HS-27A (cell line): ENCODE measurements at regions not wholly inside any gene's neighbourhood (a gene's known extent, or its start where the extent isn't known, plus 50 kb on each side); places are given as distances from the start of the nearest gene placed in this dataset.

Source experiments
- DNase-seq: peaks from one replicate; pipeline ENCODE4 v3.0.0-alpha.2; 2012; ENCODE audit warnings: low read depth, missing footprints

DNA sequence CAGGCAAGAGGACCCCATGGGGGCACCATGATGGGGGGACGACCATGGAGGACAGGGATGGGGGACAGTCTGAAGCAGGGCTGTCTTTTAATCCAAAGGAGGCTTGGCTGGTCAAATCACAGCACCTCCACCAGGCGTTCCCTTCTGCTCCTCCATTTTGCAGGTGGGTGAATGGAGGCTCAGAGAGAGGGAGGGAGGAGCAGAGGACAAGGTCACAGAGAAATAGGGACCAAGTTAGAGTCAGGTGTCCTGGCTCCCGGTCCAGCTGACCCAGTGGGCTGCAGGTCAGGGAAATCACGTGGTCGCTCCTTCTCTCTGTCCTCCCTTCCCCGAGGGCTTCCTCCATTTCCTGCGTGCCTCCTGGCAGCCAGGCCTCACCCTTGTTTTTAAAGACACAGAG is 156.4 kb upstream of the SMIM23 start:
- no peak for DNase-seq

DNA sequence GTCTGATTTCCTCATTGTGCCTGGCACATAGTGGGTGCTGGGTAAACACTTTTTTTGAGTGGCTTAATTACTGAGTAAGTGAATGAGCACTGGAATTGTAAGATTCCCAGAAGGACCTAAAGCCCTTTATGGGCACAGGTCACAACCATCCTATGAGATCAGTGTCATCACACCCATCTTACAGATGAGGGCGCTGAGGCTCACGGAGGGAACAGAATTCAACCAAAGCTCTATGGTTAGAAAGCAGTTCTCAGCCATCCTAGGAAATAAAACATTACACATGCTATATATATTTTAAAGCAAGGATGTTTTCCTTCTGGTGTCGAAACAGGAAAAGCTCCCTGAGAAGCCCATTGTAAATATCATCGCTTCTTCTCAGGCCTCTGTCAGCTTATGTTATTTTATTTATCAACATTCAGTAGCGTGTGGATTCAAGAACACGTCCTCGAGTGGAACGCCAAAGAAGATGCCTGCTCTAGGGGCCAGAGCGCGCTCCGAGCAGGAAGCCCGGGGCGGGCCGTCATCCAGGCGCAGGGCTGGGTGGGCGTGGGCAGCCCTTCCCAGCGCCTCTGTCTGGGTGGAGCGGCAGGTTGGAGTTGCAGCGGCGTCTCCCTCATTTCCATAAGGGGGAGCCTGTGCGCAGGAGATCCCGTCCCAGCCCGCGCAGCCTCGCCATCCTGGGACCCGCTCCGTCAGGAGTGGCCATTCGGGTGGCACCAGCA is 155.8 kb upstream of the SMIM23 start:
- DNase-seq = no peak

DNA sequence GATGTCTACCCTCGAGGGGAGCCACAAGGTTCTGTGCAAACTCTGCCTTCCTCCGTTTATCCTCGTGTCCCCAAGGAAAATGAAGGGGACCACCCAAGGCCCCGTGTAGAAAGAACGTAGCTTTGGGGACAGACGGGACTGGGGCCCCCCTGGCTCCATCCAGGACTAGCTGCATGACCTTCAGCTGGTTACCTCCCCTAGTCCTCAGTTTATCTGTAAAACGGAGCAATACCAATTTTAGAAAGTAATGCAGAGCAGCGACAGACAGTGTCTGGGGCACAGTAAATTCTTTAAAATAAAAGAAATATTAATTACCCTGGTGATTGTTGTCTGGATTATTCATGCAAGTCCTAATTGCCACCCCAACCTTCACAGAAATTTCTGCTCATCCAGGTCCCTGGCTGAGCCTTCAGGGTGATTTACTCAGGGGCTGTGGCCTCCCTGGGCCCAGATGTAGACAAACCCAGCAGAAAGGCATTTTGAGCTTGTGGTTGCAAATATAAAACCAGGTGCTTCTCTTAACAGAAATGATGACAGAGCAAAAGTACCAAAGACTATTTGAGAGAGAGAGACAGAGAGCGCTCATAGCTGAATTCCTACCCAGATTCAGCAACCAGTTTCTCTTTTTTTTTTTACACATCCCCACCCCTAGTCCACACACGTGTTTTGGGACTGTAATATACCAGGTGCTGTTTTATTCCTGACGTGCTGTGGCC is 155.1 kb upstream of the SMIM23 start:
- DNase-seq = no peak

DNA sequence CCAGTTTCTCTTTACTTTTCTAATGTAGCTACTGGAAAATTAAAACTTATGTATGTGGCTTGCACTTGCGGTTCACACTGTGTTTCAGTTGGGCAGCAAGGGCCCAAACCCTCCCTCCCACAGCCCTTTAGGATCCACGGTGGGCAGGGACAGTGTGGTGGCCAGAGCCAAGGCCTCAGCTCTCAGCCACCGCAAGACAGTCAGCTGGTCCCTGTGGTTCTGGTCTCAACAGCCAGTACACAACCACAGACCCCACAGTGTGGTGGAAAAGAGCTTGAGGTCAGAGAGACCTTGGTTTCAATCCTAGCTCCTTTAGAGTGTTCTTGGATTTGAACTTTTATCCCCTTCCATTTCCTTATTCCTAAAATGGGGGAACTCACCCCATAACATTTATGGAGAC is 153.0 kb upstream of the SMIM23 start:
- DNase-seq = no peak

DNA sequence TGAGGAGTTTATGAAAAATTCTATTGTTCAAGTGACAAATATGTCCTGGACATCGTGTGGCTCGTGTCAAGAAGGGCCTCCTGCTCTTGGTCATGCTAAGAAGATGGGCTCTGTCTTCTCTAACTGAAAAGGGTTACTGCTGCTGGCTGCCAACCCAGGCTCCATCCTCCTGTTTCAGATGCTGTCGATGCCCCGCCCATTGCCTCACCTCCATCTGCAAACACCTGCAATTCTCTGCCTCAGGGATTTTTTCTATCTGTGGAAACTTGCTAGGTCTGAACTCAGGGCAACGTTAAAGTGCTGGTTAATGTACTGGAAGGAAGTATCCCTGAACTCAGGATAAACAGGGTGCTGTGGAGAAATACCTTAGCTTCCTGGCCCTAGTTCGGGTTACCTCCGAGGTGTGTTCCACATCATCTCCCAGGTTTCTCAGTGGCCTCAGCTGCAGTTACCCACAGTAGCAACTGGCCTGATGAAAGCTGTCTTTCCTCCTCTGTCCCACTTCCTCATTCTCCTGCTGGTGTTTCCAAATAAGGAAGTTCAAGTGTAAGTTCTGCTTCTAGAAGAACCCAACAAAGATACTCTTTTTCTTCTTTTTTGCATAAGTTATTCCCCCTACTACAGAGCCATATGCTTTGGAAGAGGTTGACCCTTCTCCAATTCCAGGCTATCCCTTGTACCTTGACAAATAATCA is 151.7 kb upstream of the SMIM23 start:
- no peak for DNase-seq

DNA sequence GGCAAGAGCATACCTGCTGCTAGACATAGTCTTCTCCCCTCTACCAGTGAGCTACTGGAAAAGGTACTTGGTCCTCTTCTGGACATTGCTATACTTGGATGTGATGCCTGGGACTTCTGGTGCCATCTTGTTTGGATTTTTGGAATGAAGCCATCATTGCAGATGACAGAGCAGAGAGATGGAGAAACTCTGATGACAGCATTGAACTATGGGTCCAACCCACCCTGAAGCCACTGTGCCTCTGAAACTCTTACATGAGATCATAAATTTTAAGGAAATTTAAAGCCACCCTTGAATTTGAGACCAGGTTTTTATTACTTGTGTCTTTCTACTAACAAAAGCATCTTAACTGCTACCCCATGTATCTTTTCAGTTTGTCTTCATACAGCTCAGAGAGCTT is 151.1 kb upstream of the SMIM23 start:
- DNase-seq = no peak

DNA sequence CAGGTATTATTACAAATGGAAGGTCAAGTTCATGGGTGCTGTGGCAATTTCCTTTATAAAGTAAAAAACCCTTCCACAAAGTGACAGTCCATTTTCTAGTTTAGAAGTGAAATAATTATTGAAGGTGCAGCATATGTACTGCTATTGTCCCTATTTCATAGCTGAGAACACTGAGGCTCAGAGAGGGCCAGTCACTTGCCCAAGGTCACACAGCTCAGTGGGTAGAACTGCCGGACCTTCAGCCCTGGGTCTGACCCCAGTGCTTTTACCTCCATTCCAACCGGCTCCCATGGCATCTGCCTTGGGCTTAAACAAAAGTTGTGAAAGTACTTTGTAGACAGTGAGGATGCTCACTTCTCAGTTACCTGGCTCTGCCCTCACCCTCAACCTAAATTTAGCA is 150.6 kb upstream of the SMIM23 start:
- DNase-seq = no peak

DNA sequence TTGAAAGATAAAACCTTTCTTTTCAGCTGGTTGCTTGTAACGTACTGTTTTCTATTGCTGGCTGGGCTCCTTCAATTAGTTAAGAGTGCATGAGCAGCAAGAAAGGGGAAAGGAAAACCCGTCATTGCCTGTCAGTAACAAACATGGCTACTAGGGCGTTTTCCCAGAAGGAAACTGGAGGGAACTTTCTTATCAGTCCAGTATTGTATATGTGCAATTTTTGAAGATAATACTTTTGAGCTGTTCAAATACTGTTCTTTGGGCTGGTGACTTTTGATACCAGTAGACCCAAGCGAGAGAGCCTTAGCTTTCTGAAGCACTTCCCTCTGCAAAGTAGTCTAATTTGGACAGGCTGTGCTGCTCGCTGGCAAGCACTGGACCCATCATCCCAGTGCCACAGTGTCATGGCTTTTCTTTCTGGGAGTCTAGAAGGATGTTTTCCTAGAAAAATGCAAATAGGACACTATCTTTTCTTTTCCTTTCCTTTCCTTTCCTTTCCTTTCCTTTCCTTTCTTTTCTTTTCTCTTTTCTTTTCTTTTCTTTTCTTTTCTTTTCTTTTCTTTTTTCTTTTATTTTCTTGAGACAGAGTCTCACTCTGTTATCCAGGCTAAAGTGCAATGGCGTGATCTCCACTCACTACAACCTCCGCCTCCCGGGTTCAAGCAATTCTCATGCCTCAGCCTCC is 149.9 kb upstream of the SMIM23 start:
- no peak for DNase-seq

DNA sequence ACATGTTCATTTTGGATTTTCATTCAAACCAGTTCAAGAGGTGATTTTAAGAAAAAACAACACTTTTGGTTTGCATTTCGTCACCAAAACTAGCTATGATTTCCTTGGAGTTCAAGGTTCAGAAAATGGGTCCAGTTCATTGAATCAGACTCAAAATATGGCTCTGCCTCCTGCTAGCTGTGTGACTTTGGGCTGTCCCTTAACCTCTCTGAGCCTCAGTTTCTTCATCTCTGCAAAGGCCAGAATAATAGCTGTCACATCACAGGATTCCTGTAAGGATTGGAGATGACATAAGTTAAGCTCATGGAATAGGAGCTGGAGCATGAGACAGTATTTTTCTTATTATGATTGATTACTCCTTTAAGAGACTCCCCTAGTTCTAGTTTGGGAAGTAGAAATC is 147.8 kb upstream of the SMIM23 start:
- DNase-seq = no peak

DNA sequence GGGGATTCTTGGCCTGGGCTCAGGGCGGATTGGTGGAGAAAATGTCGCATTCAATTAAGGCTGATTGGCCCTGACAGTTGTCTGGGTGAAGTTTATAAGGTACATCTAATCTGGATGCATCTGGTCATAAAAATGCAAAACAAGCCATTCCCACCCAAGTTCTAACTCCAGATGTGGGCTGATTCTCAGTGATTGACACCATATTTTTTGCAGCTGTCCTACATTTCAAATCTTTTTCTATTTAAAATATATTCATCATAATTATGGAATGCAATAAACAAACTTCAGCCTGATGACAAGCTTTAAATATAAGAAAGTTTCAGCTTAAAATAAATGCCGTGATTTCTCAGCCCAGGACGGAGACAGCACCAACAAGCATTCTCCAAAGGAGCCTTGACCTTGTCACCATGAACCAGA is 146.4 kb upstream of the SMIM23 start:
- no peak for DNase-seq

DNA sequence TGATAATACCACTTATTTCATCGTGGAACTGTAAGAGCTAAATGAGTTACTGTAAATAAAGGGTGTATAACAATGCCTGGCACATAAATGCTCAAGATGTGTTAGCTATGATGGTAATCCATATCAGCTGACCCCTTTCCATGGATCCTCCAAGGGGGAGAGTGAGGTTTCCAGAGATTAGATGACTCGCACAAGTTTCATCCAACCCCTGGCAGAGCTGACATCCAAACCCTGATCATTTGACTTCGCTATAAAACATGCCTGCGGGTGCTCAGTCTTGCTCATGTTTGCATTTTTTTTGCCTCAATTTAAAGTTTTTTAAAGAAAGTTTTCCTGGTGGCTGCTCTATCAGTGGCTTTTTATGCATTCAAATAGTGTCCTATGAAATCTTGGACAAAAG is 145.7 kb upstream of the SMIM23 start:
- no peak for DNase-seq

DNA sequence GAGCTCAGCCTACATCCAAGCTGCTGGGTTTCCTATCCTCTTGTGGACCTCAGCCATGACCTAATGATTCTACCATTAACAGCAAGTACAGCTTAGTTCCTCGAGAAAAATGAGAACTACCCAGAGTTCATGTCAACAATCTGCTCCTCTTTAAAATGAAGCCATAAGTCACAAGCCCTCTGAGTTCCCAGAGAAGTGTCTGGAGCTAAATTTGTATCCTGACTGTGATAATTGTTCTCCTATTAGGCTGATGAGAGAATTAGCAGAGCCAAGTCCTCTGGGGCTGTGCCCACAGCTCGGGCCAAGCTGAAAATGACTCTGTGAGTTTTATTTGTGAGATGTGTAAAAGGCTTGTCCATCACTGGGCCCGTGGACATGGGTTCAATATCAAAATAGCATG is 145.1 kb upstream of the SMIM23 start:
- no peak for DNase-seq

DNA sequence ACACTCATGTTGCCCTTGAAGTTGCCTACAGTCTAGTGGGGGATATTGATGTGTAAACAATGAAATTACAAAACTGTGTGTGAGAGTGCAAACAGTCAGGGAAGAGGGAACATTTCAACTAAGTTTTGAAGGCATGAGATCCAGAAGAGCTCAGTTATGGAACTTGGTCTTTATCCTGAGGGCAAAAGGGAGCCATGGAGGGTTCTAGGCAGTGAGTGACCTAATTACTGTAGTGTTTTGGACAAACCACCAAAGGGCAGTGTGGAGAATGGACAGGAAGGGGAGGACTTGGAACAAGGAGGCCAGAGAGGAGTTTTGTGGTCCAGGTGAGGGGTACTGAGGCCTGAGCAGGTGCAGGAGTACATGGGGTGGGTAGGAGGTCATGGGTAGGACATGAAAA is 143.7 kb upstream of the SMIM23 start:
- no peak for DNase-seq

DNA sequence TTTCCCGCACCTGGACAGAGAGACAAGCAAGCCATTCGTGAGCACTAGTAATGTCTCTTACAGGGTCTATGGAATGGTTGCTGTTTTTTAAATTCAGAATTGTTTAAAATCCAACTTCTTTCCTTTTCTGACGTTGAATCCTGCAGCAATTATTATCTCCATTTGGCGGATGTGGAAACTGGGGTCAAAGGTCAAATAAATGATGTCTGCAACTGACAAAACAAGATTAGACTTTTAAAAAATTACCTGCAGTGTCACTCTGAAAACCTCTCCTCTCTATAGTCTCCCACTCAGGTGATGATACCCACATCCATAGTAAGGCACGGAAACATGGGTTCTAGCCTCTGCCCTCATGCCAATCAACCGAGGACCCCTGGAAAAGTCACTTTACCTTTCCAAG is 142.7 kb upstream of the SMIM23 start:
- DNase-seq = no peak

DNA sequence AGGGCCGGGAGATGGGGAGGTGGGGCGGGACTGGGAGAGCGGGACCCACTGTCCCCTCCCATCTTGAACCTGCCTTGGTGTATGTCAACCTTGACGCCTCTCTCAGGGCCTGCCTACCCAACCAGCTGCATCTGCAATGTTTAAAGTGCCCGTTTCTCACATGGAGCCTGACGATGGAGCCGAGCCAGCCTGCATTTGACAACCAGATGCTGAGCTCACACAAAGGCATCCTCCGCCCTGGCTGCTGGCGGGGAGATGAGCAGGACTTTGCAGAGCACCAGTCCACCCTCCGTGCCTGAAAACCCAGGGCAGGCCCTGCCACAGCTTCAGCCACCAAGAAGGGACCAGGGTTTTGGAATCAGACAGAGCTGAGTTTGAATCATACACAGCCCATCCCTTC is 141.1 kb upstream of the SMIM23 start:
- no peak for DNase-seq

DNA sequence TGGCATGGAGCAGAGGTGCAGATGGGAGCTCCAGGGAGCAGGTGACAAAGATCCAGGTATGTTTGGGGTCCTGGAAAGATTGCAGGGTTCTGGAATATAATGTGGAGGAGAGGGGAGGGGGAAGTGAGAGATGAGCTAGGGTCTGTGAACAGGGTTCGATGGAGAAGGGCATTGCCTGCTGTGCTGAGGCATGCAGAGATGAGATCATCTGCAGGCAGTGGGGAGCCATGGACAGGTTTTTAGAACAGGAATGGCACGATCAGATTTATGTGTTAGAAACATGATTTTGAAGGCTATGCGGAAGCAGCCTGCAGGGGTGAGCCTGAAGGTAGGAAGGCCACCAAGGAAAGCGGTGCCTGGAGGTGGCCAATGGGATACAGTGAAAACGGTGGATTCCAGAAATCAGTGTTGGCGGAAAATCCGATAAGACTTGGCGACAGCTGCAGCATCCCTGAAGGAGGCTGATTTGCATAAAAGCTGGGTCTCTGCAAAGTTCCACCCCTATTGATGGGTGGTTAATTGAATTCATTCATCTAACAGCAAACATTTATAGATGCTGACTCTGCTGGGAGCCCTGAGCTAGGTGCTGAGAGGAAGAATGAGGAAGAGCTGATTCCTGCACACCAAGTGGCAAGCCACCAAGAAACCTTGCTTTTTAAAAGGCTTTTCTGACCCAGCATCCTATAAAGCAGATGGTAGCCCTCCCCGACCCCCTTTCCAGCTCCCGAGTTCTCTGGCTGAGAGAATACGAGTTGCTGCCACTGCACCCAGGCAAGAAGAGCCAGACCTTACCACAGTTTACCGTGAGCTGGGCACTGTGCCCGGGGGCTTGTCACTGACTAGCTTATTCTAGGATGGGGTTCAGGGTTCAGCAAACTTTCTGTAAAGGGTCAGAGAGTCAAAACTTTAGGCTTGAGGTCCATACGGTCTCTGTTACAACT is 139.2 kb upstream of the SMIM23 start:
- no peak for DNase-seq

DNA sequence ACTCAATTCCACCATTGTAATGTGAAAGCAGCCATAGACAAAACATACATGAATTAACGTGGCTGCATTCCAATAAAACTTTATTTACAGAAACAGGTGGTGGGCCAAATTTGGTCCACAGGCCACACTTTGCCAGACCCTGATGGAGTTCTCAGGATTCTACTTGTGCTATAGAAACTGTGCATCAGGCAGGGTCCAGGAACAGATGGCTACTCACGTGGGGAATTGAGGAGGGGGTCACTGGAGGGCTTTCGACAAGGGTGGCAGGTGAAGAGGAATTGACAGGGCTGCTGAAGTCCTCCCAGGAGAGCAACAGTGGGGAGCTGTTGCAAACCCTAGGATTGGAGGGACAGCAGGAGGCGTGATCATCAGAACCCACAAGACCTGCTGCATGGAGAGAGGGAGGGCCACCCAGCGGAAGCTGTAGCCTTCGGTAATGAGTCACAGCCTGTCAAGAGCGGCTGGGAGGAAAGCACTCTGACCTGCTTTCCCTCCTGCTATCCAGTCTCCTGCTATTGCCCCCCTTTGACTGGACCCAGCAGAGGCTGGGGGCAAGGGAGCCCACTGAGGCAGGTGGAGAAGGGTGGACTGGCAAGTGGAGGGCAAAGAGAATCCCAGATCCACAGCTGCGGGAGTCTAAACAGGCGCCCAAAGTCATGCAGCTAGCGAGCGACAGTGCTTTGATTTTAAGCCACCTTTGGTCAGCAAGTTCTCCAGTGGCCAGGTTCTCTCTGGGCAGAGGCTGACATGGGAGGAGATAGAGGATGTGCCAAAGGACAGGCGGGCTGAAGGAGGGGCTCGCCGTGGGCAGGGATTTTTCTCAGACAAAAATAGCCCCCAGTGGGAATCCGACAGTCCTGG is 138.3 kb upstream of the SMIM23 start:
- DNase-seq = no peak

DNA sequence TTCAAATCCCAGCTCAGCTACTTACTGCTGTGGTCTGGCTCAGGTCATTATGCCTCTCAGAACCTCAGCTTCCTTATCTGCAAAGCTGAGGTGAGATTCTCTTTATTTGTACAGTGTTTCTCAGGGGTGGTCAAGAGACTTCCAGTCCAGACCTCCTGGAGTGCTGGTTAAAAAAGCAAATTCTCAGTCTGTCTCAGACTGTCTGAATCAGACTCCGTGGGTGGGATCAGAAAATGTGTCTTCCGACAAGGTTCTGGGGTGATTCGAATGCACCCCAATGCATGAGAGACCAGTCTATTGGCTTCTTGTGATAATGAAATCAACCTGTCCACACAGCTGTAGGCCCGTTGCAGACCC is 137.7 kb upstream of the SMIM23 start:
- DNase-seq = no peak

DNA sequence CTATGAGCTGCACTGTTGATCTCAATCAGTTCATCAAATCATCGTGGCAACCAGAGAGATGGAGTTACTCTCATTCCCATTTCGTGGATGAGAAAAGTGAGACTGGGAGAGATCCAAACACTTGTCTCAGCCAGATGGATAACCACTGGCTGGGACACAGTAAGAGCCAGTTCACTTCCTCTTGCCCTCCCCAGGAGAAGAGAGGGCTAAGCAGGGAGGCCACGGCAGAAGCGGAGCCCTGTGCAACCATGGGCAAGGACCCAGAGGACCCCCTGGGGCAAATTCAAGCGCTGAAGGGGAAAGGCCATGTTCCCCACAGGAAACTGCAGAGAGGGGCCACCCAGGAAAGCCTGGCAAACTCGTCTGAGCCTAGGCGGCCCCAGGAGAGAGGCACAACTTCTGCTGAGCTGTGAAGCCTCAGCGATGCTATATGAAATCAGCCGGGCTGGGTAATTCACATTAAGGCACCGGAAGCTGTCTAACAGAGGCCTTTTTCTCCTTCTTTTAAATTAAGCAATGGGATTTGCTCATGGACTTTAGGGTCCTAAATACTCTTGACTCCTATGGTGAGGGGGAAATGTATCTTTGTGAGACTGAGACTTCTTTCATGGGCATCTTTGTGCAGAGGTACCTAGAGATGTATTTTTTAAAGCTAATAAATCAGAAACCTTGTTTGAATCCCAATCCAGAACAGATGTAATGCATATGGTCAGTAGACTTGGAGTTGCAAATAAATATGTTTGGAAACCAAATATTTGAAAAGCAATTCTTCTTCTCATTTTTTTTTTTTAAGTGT is 137.1 kb upstream of the SMIM23 start:
- DNase-seq = no peak

DNA sequence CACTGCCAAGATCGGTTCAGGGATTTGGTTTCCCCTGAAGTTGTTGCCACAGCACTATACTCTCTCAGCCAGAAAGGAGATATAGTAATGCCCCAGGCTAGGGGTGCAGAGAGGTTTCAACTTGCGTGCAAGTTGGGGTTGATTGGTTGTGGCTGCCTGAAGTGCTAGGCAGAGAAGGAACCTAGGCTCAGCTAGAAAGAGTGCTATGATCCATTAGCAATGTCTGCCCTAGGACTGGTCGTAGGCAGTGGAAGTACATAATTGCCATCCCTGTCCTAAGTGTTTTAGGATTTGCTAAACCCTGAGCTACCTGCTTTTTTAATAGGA is 136.6 kb upstream of the SMIM23 start:
- no peak for DNase-seq
